Left lung (tissue), 4 donors: ENCODE measurements at regions not wholly inside any gene's neighbourhood (a gene's known extent, or its start where the extent isn't known, plus 50 kb on each side); places are given as distances from the start of the nearest gene placed in this dataset.

Experiments
- ATAC-seq: fragments of 200-7000 bp; cut with Tn5 transposase; one replicate; pipeline ENCODE4 v1.9.1; 2020; ENCODE audit warnings: moderate library complexity
- DNase-seq, 4 donors: peaks; one replicate each; pipeline ENCODE4 v3.0.0-alpha.2; 2013 to 2020
- H3K27ac ChIP-seq, 2 donors: fragments of 200-600 bp; sonication (generic) in 1 of 2; one replicate each; pipeline versions ENCODE4 v1.5.0 to v1.8.0; 2020 to 2021
- H3K27me3 ChIP-seq, 2 donors: fragments of 200-600 bp; sonication (generic) in 1 of 2; one replicate each; pipeline versions ENCODE4 v1.5.0 to v1.8.0; 2020 to 2021
- H3K36me3 ChIP-seq, 2 donors: fragments of 200-600 bp; sonication (generic) in 1 of 2; one replicate each; pipeline versions ENCODE4 v1.5.0 to v1.8.0; 2020 to 2021
- H3K4me1 ChIP-seq, 2 donors: fragments of 200-600 bp; one replicate each; pipeline ENCODE4 v1.8.0; 2021
- H3K4me3 ChIP-seq, 2 donors: fragments of 200-600 bp; sonication (generic) in 1 of 2; one replicate each; pipeline versions ENCODE4 v1.5.0 to v1.8.0; 2020 to 2021; ENCODE audit warnings: mild to moderate bottlenecking in 1 of 2
- H3K9me3 ChIP-seq, 2 donors: fragments of 200-600 bp; sonication (generic) in 1 of 2; one replicate each; pipeline versions ENCODE4 v1.5.0 to v1.8.0; 2020 to 2021
- CTCF ChIP-seq, 2 donors: fragments of 200-600 bp; sonication (generic) in 1 of 2; IDR thresholded peaks; one replicate each; pipeline versions ENCODE4 v1.5.0 to v1.8.0; 2021; ENCODE audit warnings: antibody characterized with exemption in 2 of 2
- intact Hi-C, 2 donors: fragments of 100-400 bp; cut with DNase I; formaldehyde crosslinking; loops; one replicate each; pipeline versions ENCODE4 v1.11.2 to v1.14.2; 2022
- donor health status: DM: no; HTN: yes; CAD: no.
- donor health status: DM: no; HTN: no; CAD: no.

- no peak for ATAC-seq
Measured at GRCh38 chr21:35265170-35265877, 216.2 kb upstream of the RUNX1 start.

GRCh38 chr21:35259457-35259856, 210.4 kb upstream of the RUNX1 start:
- H3K4me1 ChIP-seq, result no peaks in the 10 kb centered on the region
- ATAC-seq, result no peak
- H3K4me3 ChIP-seq, result no peak overlapping the region
- no peaks in the 10 kb centered on the region for H3K36me3 ChIP-seq
- no peak for DNase-seq
- H3K27me3 ChIP-seq, result no peaks in the 10 kb centered on the region
- intact Hi-C loops, result no loop called here
- H3K9me3 ChIP-seq, result no peaks in the 10 kb centered on the region
- H3K27ac ChIP-seq, result no peak overlapping the region
- TF ChIP-seq CTCF (IDR thresholded peaks at IDR 0.05), result no peak

More at GRCh38 chr21:35265170-35265877, 216.2 kb upstream of the RUNX1 start:
- Histone ChIP-seq H3K4me3 (no peak overlapping the region), H3K36me3 (no peaks in the 10 kb centered on the region), H3K27ac (no peak overlapping the region), H3K4me1 (no peaks in the 10 kb centered on the region), H3K27me3 (no peaks in the 10 kb centered on the region), H3K9me3 (no peaks in the 10 kb centered on the region)
- TF ChIP-seq CTCF (IDR thresholded peaks at IDR 0.05), result no peak
- intact Hi-C loops, result no loop called here
- DNase-seq, result no peak

GRCh38 chr21:35258521-35258920, 209.4 kb upstream of the RUNX1 start:
- Histone ChIP-seq H3K36me3 (no peaks in the 10 kb centered on the region), H3K27ac (no peak overlapping the region), H3K9me3 (no peaks in the 10 kb centered on the region), H3K27me3 (no peaks in the 10 kb centered on the region), H3K4me3 (no peak overlapping the region), H3K4me1 (no peaks in the 10 kb centered on the region)
- DNase-seq, result no peak
- no peak for ATAC-seq
- no peak for TF ChIP-seq CTCF (IDR thresholded peaks at IDR 0.05)
- intact Hi-C loops, result no loop called here

- Histone ChIP-seq H3K27ac (peak overlapping the region; percentile 61 to 71), H3K4me1 (no peaks in the 10 kb centered on the region), H3K27me3 (no peaks in the 10 kb centered on the region), H3K4me3 (no peak overlapping the region), H3K9me3 (no peaks in the 10 kb centered on the region), H3K36me3 (no peaks in the 10 kb centered on the region)
- no peak for TF ChIP-seq CTCF (IDR thresholded peaks at IDR 0.05)
- peak; percentile 58 for ATAC-seq
- DNase-seq, result peak in 2 of 4 donors; percentile 29 to 53
- intact Hi-C loops, result no loop called here
Measured at GRCh38 chr21:35257413-35257812, 208.3 kb upstream of the RUNX1 start.

- DNase-seq (peak; percentile 58 to 86 (median 80)), ATAC-seq (peak; percentile 95)
- Histone ChIP-seq H3K4me3 (no peak overlapping the region), H3K9me3 (no peaks in the 10 kb centered on the region), H3K4me1 (no peaks in the 10 kb centered on the region), H3K27me3 (no peaks in the 10 kb centered on the region), H3K36me3 (no peaks in the 10 kb centered on the region), H3K27ac (peak overlapping the region; percentile 61 to 71)
- intact Hi-C loops, result no loop called here
- no peak for TF ChIP-seq CTCF (IDR thresholded peaks at IDR 0.05)
Measured at GRCh38 chr21:35256468-35256988, 207.4 kb upstream of the RUNX1 start.
